NCI-H2029 (cell line): ENCODE measurements at regions not wholly inside any gene's neighbourhood (a gene's known extent, or its start where the extent isn't known, plus 50 kb on each side); places are given as distances from the start of the nearest gene placed in this dataset.
A peak's percentile ranks its signal among the peaks of the same experiment; 100 is the strongest.

ENCODE experiments used
- DNase-seq: peaks from one replicate; lab custom pipeline; 2025; lab: John Stamatoyannopoulos, UW

GRCh38 chr22:27205492-27206373 lies 548.3 kb downstream of the MIAT start:
- no peak for DNase-seq

DNA sequence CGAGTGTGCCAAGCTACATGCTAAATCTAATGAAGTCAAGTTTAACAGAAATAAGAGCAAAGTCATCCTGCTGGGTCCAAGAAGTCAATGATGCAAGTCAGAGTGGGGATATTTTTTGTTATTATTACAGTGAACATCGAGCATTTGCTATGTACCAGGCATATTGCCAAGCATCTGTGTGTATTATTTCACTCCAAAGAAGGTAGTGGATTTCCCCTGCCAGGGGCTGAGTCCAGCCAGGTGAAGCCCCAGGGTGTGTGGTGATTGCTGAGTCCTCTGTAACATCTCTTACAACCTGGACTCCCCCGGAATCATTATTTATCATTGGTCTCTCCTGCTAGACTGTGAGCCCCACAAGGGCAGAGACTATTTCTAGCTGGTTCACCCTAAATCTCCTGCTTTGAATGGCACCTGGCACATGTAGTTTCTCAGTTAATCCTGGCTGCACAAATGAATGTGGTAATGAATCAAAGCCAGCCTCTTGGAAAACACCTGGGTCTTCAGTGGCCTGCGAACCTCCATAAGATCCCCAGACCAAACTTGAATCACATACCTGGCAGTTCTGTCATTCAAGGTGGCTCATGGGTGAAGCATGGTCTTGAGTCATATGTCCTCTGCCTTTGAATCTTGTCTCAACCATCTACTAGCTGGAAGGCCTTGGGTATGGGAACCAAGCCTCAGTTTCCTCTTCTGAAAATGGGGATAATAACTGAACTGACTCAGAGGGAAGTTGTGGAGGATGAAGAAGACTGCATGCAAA lies 549.2 kb downstream of the MIAT start:
- DNase-seq, result no peak

DNA sequence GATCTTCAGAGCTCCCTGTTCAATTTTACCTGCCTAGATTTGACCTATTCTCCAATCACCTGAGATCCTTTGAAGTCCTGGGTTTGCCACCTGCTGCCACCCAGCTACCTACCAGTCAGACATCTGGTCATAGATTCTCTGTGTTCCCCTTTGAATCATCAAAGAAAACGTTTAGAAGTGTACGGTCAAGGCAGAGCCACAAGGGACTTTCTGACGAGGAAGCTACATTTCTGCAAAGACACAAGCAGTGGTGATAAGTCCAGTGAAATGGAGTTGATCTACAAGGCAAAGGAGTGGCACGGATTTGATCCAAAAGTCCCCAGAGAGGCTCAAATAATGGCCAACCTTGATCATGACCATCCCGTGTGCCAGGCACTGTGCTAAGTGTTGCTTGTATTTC lies 549.9 kb downstream of the MIAT start:
- no peak for DNase-seq

GRCh38 chr22:27207907-27208306 lies 550.5 kb downstream of the MIAT start:
- DNase-seq, result peak; percentile 35

DNA sequence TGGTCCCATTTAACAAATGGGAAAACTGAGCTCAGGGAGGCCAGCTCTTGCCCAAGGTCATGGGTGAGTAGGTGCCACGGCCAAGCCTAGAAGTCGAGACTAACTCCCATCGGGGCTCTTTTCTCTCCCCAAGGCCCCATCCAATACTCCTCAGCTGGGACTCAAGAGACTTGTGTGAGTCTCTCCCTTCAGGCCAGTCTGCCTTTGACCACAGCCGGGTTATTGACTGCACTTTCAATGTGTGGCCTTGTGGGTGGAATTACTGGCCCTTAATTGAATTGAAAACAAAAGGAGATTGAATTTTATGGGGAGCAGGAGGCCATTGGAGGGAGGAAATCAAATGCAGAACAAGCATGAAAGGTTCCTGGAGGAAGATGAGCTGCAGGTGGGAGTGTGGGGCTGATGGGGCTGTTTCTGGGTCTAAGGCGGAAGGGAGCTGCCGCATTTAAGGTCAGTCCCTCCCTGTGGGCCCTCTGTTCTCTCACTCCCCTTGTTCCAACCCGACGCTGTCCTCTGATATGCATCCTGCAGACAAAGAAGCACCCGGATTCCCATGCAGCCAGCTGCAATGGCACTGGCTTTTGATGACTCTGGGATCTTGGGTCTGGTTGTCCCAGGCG lies 552.8 kb downstream of the MIAT start:
- no peak for DNase-seq

GRCh38 chr22:27212102-27212501 lies 554.7 kb downstream of the MIAT start:
- no peak for DNase-seq

- DNase-seq, result no peak
These were observed 555.3 kb downstream of the MIAT start for GRCh38 chr22:27212617-27213177.

GRCh38 chr22:27213294-27213693 lies 555.9 kb downstream of the MIAT start:
- DNase-seq, result no peak

- DNase-seq, result no peak
These were observed 556.6 kb downstream of the MIAT start for GRCh38 chr22:27213766-27214581.

DNA sequence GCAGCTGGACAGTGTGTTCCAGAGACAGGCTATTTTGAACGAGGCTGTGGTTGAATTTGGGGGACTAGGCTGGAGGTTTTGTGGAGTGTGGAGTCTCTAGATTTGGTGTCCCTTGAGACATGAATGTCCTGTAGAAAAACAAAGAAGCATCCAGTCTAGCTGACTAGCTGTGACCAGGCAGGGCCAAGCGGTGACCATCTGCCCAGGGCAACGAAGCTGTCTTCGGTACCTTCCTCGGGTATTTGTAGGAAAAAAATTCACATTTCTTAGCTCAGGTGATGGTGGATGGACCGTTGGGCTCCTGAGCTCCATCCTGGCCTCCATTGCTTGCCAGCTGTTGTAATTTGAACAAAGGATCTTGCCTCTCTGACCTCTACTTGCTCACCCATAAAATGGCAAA lies 557.3 kb downstream of the MIAT start:
- DNase-seq, result no peak

- DNase-seq, result no peak
These were observed 558.5 kb downstream of the MIAT start for GRCh38 chr22:27215871-27216270.

GRCh38 chr22:27216444-27216843 lies 559.1 kb downstream of the MIAT start:
- DNase-seq, result no peak

DNA sequence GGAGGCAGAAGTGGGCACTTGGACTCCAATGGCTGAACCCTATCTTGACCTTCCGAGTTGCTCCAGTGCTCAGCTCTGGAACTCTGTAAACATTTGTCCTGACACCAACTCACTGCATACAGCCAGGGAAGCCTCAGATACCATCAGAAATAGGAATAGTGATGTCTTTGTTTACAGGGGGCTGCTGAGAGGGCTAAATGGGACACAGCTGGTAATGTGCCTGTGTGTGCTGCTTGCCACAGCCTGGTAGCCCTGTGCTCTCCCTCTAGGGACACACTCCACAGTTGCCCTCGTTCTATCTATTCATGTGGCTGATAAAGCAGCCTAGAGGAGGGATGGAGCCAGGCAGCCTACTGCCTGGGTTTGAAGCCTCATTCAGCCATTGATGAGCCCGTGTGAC lies 559.8 kb downstream of the MIAT start:
- no peak for DNase-seq

GRCh38 chr22:27218012-27218920 lies 560.9 kb downstream of the MIAT start:
- DNase-seq, result no peak

GRCh38 chr22:27219036-27219435 lies 561.6 kb downstream of the MIAT start:
- DNase-seq, result no peak

DNA sequence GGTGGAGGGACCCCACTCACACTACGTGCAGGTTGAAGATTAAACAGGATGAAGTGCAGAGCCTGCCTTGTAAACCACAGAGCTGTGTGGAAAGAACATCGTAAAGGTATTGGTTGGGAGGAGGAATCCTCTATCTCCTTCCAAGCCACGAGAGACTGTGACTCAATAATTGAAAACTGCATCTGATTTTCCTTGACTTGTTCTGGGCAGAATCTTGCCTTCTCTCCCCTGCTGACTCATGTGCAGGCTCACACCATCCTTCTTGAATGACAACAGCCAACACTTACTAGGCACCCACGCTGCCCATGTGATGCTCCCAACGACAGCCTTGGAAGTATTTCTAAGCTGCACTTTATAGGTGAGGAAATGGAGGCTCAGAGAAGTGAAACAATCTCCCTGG lies 563.0 kb downstream of the MIAT start:
- no peak for DNase-seq

DNA sequence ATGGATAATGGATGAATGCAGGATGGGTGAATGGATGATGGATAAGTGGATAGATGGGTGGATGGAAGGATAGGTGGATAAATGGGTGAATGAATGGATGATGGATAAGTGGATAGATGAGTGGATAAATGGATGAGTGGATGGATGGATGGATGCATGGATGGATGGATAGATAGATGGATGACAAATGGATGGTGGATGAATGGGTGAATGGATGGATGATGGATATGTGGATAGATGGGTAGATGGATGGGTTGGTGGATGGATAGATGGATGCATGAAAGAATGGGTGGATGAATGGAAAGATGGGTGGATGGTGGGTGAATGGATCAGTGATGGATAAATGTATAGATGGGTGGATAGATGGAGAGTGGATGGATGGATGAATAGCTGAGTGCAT lies 564.8 kb downstream of the MIAT start:
- no peak for DNase-seq

DNA sequence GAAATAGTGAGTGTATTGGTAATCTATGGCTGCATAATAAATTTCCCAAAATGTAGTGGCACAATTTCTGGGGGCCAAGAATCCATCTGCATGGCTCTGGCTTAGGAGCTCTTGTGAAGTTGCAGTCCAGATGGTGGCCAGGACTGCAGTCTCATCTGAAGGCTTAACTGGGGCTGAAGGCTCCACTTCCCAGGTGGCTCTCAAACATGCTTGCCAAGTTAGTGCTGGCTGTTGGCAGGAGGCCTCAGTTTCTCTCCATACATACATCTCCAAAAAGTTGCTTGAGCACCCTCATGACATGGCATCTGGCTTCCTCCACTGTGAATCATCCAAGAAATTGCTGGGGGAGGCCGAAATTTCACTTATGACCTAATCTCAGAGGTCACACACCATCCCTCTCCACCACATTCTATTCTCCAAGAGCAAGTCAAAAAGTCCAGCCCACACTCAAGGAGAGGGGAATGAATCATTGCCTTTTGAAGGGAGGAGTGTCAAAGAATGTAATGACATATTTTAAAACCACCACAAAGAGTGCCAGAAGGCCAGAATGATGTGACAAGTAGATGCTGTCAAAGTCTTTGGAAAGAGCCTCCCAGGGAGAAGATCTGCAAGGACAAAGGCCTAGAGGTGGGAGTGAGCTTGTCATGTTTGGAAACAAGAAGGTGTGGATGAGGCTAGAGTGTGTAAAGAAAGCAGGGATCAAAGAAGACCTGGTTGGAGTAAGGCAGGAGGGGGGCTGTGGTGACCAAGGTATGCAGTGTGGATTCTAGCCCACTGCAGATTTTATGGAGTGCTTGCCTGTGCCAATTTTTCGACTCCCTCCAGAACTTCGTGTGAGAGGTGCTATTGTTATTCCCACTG lies 566.2 kb downstream of the MIAT start:
- no peak for DNase-seq

GRCh38 chr22:27224485-27225374 lies 567.3 kb downstream of the MIAT start:
- DNase-seq, result no peak
